Choroid plexus epithelial cell (primary cell): ENCODE measurements at regions not wholly inside any gene's neighbourhood (a gene's known extent, or its start where the extent isn't known, plus 50 kb on each side); places are given as distances from the start of the nearest gene placed in this dataset.

ENCODE experiments used
- DNase-seq: peaks from one replicate; pipeline ENCODE4 v3.0.0-alpha.2; 2010; ENCODE audit warnings: low read depth
- H3K4me3 ChIP-seq: 2 replicates; pipeline ENCODE4 v1.5.1; 2011; ENCODE audit warnings: low read depth, mild to moderate bottlenecking, control low read depth, low read length, moderate library complexity
- TF ChIP-seq, protein P1 (sequence below): conservative IDR thresholded peaks from 2 replicates; pipeline ENCODE4 v1.5.1; 2011; ENCODE audit warnings: low read depth, mild to moderate bottlenecking, control low read depth, inconsistent platforms, low read length, moderate library complexity

DNA sequence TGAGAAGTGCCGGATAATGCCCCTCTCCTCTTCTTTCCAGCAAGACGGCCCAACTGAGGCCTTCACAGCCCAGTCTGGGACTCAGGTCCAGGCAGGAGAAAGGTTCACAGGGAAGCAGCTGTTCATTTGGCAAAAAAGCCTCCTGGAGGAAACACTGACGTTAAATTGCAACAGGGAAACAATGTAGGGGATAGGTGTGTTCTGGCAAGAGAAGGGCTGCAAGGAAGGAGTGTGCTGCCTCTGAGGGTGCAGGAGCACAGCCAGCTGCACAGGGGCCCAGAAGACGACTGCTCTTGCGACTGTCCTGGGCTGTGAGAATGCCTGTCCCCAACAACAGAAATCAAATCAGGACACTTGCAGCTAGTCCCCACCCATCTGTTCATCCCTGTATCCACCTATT lies 70.6 kb upstream of the PMEPA1 start:
- H3K4me3 ChIP-seq, result no peak overlapping the region
- DNase-seq, result no peak
- TF ChIP-seq, protein P1, sequence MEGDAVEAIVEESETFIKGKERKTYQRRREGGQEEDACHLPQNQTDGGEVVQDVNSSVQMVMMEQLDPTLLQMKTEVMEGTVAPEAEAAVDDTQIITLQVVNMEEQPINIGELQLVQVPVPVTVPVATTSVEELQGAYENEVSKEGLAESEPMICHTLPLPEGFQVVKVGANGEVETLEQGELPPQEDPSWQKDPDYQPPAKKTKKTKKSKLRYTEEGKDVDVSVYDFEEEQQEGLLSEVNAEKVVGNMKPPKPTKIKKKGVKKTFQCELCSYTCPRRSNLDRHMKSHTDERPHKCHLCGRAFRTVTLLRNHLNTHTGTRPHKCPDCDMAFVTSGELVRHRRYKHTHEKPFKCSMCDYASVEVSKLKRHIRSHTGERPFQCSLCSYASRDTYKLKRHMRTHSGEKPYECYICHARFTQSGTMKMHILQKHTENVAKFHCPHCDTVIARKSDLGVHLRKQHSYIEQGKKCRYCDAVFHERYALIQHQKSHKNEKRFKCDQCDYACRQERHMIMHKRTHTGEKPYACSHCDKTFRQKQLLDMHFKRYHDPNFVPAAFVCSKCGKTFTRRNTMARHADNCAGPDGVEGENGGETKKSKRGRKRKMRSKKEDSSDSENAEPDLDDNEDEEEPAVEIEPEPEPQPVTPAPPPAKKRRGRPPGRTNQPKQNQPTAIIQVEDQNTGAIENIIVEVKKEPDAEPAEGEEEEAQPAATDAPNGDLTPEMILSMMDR, result no peak

DNA sequence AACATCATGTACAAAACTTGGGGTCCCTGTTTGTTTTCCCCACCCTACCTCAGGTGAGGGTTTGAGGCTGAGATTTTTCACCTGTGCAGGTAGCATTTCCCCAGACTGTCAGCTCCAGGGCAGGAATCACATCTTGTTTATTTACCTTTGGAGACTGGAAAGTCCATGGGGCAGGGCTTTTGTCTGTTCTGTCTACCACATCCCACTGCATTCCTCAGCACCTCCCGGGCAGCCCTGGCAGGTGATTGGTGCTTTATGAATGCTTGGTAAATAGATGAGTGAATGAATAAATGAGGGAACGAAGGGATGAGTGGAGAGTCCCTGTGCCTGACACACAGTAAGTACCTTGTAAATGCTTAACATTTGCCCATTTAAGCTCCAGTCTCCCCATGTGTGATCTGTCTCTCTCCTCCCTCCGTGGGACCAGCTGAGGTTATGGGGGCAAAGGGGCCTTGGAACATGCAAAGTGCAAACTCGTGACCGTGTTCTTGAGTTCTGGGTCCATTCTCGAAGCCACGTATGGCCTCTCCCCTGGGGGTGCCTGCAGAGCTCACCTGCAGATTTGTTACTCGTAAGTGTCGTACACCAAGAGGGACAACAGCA lies 69.7 kb upstream of the PMEPA1 start:
- no peak overlapping the region for H3K4me3 ChIP-seq
- no peak for DNase-seq
- TF ChIP-seq, protein P1, result no peak

DNA sequence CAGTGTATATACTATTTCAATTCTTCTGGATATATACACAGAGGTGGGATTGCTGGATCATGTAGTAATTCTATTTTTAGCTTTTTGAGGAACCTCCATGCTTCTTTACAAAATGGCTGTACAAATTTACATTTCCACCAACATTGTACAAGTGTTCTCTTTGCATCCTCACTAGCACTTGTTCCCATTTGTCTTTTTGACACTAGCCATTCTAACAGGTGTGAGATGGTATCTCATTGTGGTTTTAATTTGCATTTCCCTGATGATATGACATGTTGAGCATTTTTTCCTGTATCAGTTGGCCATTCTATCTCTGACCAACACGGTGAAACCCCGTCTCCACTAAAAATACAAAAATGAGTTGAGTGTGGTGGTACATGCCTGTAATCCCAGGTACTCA lies 68.1 kb upstream of the PMEPA1 start:
- TF ChIP-seq, protein P1, result no peak
- H3K4me3 ChIP-seq, result no peak overlapping the region
- no peak for DNase-seq

DNA sequence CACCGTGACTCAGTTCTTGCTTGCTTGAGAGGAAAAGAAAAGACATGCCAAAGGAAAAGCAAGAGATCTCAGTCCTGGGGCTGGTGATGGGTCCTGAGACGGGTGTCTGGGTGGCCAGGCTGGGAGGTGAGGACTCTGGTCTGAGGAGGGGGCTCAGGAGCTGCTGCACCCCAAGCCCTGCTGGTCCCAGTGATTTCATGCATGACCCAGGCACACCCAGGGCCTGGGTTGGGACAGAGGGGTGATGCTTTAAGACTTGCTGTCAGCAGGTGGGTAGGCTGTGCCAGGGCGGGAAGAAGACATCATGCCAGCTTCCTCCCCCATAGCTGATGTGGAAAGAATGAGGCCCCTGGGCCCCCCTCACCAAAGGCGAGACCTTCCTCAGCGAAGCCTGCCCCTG lies 65.1 kb upstream of the PMEPA1 start:
- no peak for DNase-seq
- H3K4me3 ChIP-seq, result no peak overlapping the region
- TF ChIP-seq, protein P1, result no peak

DNA sequence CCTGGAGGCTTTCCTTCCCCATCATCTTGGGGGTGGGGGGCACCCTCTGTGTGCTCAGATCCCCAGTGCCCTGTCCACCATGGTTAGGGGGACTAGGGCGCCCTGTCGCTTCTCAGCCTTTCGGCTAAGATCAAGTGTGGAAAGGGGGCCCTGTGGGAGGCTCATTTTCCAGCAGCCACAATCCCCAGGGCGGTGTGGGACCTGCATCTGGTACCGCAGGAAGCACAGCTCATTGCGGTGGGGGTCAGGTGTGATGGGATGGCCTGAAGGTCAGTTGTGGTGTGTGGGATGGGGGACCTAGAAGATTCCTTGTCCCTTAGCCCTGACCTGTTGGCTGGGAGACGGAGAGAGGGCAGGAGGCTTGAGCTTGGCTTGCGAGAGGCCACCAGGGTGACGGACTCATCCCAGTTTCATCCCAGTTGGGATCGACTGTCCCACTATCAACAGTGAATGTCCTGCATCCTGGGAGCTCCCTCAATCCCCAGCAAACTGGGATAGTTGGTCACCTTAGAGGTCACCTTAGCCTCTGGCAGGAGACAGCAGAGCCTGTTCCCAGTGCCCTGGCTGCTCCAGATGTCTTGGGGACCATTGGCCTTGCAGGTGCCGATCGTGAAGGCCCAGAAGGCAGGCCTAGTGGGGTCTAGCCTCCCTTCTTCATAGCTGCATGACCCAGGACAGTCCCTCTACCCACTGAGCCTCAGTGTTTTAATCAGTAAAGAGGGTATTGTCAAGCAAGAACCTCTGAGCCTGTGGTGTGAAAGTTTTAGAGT lies 64.5 kb upstream of the PMEPA1 start:
- no peak for DNase-seq

DNA sequence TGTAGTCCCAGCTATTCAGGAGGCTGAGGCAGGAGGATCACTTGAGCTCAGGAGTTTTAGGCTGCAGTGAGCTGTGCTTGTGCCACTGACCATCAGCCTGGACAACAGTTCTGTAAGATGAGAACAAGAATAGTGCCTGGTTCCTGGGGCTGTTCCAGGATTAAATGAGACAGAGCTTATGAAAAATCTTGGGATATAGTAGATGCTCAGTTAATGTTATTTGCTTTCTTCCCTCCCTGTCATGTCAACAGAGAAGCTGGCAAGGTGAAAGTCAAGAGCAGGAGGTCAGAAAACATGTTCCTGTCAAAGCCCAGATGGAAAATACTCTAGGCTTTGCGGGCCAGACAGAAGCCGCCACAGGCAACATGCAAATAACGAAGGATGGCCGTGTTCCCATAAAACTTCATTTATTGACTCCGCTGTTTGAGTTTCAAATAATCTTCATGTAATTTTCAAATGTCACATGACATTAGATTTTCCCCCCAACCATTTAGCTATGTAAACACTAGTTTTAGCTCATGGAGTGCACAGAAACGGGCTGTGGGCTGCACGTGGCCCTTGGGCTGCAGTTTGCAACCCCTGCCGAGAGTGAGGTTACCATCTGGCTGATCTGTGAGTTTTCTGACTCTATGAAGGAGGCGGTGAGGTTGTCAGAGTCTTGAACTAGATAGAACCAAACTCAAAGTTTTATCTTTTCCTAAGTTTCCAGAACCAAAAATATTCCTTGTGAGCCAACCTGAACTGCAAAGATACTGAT lies 63.4 kb upstream of the PMEPA1 start:
- no peak overlapping the region for H3K4me3 ChIP-seq
- peak; percentile 9 for DNase-seq
- TF ChIP-seq, protein P1, result no peak

More for the DNA sequence above, 64.5 kb upstream of the PMEPA1 start:
- no peak overlapping the region for H3K4me3 ChIP-seq
- TF ChIP-seq, protein P1, result no peak
